HG02938 (cell line): ENCODE measurements at regions not wholly inside any gene's neighbourhood (a gene's known extent, or its start where the extent isn't known, plus 50 kb on each side); places are given as distances from the start of the nearest gene placed in this dataset.

Experiments
- ATAC-seq: cut with Tn5 transposase; IDR thresholded peaks from one replicate; pipeline ENCODE4 v1.9.1; 2021; ENCODE audit warnings: mild to moderate bottlenecking, moderate library complexity; ENCODE audit not compliant: unreplicated experiment

GRCh38 chr6:43986177-43986825 lies 141.0 kb downstream of the MRPL14 start:
- ATAC-seq, result no peak

DNA sequence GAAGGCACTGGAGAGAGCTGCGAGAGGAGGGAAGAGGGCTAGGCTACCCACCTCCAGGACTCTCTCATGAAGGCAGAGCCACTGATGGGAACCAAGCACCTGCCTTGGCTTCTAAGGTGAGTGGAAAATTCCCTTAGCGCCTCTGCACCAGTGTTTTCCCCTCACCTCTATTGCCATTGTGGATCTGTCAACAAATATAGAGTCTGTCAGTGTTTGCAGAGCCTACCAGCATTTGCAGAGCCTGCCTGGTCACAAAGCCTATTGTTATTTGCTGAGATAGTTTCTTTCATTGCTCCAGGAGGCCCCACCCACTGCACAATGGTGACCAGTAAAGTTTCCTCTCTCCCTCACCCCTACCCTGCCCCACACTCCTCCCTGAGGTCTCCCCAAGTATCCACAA lies 141.9 kb downstream of the MRPL14 start:
- no peak for ATAC-seq

DNA sequence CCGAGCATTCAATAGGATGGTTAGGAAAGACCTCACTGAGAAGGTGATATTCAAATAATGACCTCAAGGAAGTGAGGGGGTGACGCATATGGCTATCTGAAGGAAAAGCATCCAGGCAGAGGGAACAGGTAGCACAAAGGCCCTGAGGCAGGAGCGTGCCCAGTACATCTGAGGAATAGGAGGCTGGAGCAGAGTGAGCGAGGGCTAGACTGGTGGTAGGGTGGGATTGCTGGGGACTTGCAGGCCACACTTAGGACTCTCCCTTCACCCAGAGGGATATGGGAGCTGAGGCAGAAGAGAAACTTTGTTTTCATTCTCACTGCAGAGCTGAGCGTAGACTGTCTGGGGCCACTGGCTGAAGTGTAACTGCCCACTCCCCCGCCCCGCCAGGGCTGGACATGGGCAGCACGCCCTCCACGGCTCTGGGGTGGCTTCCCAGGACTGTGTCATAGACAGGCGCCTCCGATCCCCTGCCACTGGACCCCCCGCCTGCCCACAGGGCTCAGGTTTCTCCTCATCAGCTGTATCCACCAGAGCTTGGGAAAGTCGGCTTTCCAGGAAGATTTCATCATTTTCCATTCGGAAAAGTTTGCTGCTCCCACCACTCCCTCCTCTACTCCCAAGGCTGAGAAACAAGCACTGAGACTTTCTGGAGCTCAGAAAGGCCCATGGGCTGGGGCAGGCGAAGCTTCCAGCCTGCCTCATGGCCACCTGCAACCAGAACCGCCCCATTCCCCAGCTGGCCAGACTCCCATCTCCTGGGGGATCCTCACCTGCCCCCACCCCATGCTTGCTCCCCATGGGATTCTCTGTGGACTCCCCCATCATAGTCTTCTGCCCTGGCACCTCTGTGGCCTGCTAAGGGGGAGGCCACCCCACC lies 142.6 kb downstream of the MRPL14 start:
- ATAC-seq, result no peak

DNA sequence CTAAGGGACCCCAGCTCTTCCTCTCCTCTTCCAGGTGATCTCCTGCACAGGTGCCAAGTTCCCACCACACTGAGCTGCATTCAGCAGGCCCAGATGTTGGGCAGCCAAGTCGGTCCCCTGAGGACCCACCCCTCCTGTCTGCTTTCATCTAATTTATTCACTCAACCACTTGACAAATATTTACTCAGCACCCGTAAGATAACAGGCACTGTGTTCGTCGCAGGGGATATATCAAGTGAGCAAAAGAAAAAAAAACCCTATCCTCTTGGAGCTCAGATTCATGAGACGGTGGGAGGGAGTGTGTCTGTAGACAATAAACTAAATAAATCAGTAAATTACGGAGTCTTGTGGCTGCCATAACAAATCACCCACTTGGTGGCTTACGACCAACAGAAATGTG lies 143.6 kb downstream of the MRPL14 start:
- no peak for ATAC-seq

DNA sequence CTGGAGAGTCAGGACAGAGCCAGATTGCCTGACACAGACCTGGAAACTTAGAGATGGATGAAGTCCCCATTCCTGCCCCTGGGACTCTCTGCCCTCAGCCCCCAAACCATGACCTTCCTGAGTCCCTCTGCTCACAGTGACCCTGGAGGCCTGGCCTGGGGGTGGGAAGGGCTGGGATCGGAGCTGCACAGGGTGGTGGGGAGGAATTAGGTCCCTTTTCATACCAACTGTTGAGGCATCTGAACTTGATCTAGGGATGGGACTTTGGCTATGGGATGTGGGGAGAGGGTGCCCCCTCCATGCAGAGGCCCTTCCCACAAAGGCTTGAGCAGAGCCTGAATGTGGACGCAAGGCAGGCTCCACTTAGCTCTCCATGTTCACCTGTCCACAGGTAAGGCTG lies 144.1 kb downstream of the MRPL14 start:
- no peak for ATAC-seq

GRCh38 chr6:43982084-43982625 lies 145.1 kb downstream of the MRPL14 start:
- ATAC-seq, result no peak

DNA sequence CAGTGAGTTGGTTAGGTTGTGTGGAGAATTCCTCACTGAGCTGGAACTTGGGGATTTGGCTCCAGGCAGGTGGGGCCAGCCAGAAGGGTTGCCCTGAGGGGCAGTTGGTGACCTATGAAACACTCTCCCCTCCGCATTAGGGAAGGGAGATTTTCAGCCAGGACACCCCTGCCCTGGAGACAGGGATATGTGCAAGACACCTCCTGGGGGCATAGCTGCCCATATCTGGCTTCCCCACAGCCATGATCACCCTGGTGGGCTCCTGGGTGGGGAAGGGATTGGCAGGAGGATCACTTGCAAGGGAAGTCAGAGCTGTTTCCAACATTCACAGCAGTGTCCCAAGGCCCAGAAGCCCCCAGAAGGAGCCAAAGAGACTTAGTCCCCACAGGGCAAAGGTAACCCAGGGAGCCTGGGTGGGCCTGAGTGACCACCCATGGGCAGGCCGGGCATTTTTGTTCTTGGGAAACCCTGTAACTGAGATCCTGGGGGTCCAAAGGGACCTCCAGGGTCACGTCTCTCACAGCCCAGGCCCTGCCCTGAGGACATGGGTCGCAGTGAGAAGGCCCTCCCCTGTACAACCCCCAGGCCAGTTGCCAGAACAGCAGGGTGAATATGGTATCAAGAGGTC lies 145.8 kb downstream of the MRPL14 start:
- no peak for ATAC-seq

DNA sequence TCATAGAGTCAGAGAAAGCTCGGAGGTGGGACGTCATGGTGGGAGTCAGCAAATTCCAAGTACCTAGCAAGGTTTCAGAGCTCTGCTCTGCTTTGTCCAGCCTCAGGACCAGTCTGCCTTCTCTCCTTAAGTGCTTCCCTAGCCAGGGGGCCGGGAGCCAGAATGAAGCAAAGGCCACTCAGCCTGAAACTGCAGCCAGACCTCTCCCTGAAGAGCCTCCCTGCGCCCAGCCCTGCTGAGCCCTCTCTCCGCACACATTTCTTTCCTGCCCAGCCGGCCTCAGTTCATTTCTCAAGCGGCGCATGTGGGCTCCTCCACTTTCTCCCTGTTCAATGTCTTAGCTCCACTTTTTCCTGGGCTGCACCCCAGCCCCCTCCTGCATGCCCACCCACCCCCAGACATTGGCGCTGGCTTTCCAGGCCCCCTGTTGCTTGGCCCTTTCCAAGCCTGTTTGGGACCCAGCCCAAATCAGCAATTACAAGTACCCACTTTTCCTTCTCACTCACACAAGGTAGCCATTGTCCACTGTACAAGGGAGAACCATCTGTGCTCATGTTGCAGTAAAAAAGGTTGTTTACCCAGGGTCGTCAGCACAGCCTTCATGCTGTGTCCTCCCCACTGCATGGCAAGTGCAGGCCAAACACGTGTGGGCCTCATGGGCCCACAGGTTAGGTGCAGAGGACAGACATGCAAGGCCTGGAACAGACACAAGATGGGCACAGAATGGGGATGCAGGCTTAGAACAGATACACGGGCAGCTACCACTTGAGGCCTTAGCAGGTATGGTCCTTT lies 147.1 kb downstream of the MRPL14 start:
- ATAC-seq, result no peak

DNA sequence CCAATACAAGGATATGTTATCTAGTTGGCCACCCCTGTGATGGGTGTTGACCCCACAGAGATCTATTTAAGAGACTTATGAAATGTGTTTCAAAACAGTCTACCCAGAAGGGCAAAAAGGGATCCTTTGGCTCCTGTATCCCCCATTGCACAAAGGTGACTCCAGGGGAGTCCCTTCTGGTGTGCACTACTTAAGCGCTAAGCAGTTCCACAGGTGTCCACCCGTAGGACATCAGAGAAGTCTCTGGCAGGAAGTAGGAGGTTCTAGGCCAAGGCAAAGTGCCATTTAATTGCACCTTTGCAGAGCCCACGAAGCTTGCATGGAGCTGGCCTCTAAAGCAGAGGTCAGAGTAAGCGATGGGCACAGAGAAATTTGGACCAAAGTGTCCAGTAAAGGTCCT lies 147.7 kb downstream of the MRPL14 start:
- no peak for ATAC-seq

DNA sequence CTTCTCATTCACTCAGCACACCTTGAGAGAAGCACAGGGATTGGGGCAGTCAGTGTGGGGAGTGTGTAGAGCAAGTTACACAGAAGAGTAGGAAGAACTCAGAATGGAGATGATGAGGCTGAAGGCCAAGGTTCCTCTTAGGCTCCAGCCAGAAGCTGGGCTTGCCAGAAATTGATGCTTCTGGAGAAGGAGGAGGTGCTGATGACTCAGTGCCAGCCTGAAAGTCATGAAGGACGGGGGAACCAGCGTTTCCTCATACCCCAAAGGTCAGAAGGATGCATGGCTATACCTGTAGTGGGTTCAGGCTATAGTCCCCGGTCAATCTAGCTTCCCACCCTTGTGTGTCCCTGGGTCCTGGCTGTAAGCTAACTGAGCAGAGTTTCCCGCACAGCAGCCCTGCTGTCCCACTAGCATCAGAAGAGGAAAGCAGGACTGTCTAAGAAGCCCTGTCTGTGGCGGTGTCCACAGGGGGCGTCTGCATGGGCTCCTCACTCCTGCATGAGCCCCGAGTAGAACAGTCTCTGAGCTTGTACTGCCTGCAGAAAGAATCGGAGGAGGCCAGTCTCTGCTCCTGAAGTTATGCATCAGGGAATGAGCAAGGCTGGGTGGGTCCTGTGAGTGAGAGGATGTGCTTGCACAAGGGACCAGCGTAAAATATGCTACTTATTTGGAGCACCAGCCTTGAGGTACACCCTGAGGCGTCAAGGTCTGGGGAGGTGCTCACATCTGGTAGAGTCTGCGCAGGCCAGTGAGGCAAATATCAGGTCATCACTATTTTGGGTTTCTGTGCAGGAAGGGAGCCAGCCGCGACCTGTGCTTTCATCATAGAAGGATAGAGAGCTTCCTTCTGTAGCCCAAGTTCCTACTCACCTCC lies 148.5 kb downstream of the MRPL14 start:
- ATAC-seq, result no peak

DNA sequence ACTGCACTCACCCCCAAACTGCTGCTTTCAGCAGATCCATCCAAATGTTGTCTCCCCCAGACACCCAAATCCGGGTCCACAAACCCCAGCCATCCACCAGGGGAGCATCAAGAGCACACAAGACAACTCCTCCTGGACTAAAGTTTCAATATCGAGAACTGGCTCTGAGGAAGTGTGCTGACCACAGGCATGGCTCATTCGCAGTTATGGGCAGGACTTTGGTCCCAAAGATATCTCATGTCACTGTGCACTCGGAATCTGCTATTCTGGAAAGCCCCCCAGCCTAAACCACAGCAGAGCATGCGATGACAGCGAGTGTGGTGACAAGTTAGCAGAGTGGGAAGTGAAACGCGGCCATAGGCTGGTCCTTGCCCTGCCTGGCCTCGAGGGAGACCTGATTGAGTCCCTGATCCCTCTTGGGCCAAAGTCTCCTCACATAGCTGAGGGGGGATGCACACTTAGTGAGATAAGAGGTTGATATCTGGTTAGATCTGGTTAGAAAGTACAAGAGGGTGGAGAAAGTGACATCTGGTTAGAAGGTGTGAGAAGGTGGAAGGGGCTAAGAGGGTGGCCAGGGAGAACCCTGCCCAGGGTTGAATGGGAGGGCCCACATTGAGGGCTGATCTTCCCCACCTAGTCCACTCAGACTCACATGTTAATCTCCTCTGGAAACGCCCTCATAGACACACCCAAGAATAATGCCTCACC lies 149.7 kb downstream of the MRPL14 start:
- peak; percentile 81 for ATAC-seq

DNA sequence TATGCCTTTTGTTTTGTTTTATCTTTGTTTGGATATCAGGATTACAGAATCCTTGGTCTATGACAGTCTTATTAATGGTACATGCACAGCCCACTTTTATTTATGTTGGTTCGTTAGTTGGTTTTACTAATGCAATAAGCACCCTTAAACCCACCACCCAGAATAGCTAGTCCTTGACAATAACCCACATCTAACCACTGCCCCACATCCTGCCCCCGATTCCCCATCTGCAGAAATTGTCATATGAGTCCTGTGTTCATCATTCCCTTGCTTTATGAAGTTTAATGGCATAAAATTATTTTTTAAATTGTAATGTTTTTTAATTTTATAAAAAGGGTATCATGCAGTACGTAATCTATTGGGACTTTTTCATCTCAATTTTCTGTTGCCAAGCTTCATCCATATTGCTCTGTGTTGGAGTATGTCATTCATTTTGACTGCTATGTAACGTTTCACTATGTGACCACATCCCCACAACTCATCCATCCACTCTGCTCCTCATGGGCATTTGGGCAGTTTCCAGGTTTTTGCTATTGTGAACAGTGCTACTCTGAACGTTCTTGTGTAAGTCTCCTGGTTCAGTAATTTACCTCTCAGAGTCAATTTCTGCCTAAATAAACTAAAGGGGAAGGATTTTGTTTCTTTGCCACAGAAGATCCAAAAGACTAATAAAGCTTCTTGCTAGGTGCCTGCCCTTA lies 150.4 kb downstream of the MRPL14 start:
- ATAC-seq, result no peak

DNA sequence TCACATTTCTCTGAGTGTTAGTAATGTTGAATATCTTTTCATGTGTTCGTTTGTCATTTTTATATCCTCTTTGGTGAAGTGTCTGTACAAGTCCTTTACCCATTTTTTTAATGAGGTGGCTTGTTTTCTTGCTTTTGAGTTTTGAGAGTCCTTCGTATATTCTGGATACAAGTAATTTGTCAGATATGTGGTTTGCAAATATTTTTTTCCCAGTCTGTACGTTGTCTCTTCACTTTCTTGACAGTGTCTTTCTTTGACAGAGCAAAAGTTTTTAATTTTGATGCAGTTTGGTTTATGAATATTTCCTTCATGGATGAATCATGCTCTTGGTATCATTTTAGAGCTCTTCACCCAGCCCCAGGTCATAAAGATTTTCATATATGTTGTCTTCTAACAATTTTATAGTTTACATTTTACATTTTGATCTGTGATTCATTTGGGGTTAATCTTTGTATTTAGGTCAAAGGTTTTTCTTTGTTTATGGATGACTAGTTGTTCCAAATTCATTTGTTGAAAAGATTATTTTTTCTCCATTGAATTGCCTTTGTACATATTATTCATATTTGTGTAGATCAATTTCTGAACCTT lies 152.5 kb downstream of the MRPL14 start:
- ATAC-seq, result no peak

GRCh38 chr6:43973357-43973756 lies 153.9 kb downstream of the MRPL14 start:
- no peak for ATAC-seq

DNA sequence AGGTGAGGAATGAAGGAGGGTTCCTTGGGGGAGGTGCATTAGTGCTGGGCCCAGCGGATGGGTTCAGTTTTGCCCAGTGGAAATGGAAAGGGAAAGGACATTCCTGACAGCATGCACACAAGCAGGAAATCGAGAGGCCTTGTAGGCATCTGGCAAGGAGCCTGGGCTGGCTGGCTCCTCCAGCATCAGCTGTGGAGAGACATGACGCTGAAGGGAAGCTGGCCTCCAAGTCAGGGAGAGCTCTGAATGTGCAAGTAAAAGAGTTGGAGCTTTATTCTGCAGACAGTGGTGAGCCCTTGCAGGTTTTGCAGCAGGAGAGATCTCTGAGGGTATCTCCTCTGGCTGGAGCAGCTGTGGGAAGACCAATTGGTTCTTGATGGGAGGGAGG lies 154.3 kb downstream of the MRPL14 start:
- ATAC-seq, result no peak

DNA sequence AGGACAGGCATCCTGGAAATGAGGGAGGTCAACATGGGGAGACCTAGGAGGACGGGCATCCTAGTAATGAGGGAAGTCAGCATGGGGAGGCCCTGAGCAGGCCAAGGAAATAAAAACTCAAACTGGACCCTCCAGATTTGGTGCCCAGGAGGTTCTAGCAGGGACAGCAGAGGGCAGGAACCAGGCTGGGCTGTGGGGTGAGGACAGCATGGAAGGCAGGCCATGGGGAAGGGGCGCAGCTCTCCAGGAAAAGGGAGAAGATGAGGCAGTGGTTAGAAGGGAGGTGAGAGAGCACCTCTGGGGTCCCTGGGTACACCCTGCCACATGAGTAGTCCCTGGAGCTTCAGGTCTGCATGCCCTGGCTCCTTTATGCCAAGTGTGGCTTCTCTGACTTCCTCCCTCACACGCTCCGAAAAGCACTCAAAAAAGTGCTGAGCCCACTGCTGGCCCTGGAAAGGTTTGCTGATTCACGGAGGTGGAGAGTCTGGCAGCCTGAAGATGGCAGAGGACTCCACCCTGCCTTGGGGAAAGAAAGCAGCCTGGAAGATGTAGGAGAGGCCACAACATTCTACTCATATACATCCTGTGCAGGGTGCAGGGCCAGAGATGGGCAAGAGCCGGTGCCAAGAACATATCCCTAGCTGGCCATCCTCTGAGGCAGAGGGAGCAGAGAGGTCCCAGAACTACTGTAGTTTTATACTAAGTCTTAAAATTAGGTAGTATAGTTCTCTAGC lies 154.9 kb downstream of the MRPL14 start:
- no peak for ATAC-seq

GRCh38 chr6:43971776-43972126 lies 155.5 kb downstream of the MRPL14 start:
- ATAC-seq, result no peak
